ENCODE measurements at regions not wholly inside any gene's neighbourhood (a gene's known extent, or its start where the extent isn't known, plus 50 kb on each side); places are given as distances from the start of the nearest gene placed in this dataset.

- no peak for DNase-seq
- H3K36me3 ChIP-seq, result no peaks in the 10 kb centered on the region
- H3K27ac ChIP-seq, result no peak overlapping the region
- no peaks in the 10 kb centered on the region for H3K9me3 ChIP-seq (ENCODE audit: severe bottlenecking)
- no peak for TF ChIP-seq CTCF (IDR thresholded peaks at IDR 0.05; ENCODE audit: low read depth, low read length)
- H3K27me3 ChIP-seq (ENCODE audit: insufficient read depth, low read depth, severe bottlenecking), result peaks cover 24% of the 10 kb centered on the region
- no peak overlapping the region for H3K4me3 ChIP-seq (ENCODE audit: low read depth, low read length)
Observed at GRCh38 chr6:4698901-4699659, 77.1 kb upstream of the CDYL start.

GRCh38 chr6:4693173-4693970, 82.8 kb upstream of the CDYL start:
- TF ChIP-seq CTCF (IDR thresholded peaks at IDR 0.05; ENCODE audit: low read depth, low read length), result no peak
- peaks cover 32% of the 10 kb centered on the region for H3K27me3 ChIP-seq (ENCODE audit: insufficient read depth, low read depth, severe bottlenecking)
- no peak for DNase-seq
- H3K36me3 ChIP-seq, result no peaks in the 10 kb centered on the region
- no peak overlapping the region for H3K4me3 ChIP-seq (ENCODE audit: low read depth, low read length)
- no peaks in the 10 kb centered on the region for H3K9me3 ChIP-seq (ENCODE audit: severe bottlenecking)
- H3K27ac ChIP-seq, result no peak overlapping the region

GRCh38 chr6:4692664-4693063, 83.5 kb upstream of the CDYL start:
- Histone ChIP-seq H3K4me3 (ENCODE audit: low read depth, low read length) (no peak overlapping the region), H3K27ac (no peak overlapping the region), H3K9me3 (ENCODE audit: severe bottlenecking) (no peaks in the 10 kb centered on the region), H3K36me3 (no peaks in the 10 kb centered on the region), H3K27me3 (ENCODE audit: insufficient read depth, low read depth, severe bottlenecking) (peaks cover 36% of the 10 kb centered on the region)
- no peak for DNase-seq
- TF ChIP-seq CTCF (IDR thresholded peaks at IDR 0.05; ENCODE audit: low read depth, low read length), result no peak

- no peak for TF ChIP-seq CTCF (IDR thresholded peaks at IDR 0.05; ENCODE audit: low read depth, low read length)
- Histone ChIP-seq H3K36me3 (no peaks in the 10 kb centered on the region), H3K27me3 (ENCODE audit: insufficient read depth, low read depth, severe bottlenecking) (peaks cover 43% of the 10 kb centered on the region), H3K4me3 (ENCODE audit: low read depth, low read length) (no peak overlapping the region), H3K27ac (no peak overlapping the region), H3K9me3 (ENCODE audit: severe bottlenecking) (no peaks in the 10 kb centered on the region)
- no peak for DNase-seq
Observed at GRCh38 chr6:4687989-4688947, 87.9 kb upstream of the CDYL start.

- TF ChIP-seq CTCF (IDR thresholded peaks at IDR 0.05; ENCODE audit: low read depth, low read length), result no peak
- Histone ChIP-seq H3K36me3 (no peaks in the 10 kb centered on the region), H3K27me3 (ENCODE audit: insufficient read depth, low read depth, severe bottlenecking) (peaks cover 43% of the 10 kb centered on the region), H3K4me3 (ENCODE audit: low read depth, low read length) (no peak overlapping the region), H3K27ac (no peak overlapping the region), H3K9me3 (ENCODE audit: severe bottlenecking) (no peaks in the 10 kb centered on the region)
- no peak for DNase-seq
Observed at GRCh38 chr6:4687656-4687988, 88.6 kb upstream of the CDYL start.

All from WERI-Rb-1 (cell line).